ENCODE measurements at regions not wholly inside any gene's neighbourhood (a gene's known extent, or its start where the extent isn't known, plus 50 kb on each side); places are given as distances from the start of the nearest gene placed in this dataset.
"Not testable (repeated sequence)": the region's sequence is repeated elsewhere in the genome, so short reads cannot be mapped to it uniquely, and the experiment has no call there.

DNA sequence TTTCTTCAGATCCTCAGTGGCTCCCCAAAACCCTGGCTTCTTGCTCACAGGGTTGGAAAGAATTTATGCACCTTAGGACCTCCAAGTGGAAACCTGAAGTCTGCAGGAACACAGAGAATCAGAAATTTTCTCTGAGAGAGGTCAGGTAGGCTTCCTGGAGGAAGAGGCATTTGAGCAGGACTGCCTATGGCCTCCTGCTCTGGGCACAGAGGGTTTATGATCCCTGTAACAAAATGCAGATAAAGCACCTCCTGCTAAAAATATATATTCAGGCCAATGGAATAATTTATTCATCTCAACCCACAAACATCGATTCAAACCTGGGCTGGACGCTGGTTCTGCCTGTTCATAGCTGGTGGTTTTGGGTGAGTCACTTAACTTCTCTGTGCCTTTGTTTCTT is 68.1 kb upstream of the FGF3 start:
- DNase-seq (ENCODE audit: low read depth): no peak

DNA sequence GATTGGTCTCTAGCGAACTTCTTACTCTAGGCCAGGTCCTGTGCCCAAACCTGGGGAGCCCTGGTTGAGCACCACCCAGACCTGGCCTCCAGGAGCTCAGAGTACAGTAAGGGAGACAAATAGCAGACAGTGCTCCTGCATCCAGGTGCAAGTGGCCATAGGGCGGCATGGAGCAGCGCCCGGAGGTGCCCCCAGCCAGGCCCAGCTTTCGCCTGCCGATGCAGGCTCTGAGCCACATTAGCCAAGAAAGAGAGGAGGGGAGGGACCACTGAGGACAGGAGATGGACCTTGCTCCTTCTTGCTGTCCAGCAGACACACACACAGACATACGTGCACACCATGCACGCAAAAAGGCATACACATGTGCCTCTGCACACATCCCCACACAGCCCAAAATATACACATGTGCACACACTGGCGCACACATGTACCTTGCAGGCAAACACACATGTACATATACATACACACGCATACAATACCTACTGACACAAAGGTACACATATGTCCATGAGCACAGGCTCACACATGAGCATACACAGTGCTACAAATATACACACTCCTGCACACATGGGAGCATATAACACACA is 68.7 kb upstream of the FGF3 start:
- DNase-seq (ENCODE audit: low read depth): no peak

DNA sequence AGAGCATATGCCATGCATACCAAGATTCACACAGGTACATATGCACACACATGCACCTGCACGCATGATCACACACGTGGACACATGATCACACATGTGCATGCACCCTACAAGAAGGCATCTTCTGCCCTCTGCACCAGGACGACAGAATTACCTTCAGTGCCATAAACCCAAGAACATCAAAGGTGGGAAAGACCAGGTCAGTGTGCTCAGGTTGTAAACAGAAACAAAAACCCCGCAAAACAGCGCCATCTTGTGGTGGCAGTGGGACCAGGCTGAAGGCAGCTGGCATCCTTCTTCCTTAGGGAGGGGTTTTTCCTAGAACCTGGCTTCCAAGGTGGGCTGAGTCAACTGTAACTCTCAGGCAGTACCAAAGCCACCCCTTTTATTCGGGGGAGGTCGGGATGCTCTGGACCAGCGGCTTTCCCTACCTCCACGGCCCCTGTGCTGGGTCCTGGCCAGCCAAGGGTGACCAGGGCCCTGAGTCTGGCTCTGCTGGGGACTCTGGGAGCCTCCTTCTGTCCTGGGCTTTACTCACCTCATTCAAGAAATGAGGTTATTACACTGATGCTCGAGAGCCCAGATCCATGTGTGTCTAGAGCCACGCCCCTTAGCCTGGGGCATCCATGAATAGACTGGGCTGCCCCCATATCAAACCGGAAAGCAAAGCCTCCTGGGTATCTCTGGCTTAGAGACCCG is 69.4 kb upstream of the FGF3 start:
- DNase-seq (ENCODE audit: low read depth): peak; percentile 11

DNA sequence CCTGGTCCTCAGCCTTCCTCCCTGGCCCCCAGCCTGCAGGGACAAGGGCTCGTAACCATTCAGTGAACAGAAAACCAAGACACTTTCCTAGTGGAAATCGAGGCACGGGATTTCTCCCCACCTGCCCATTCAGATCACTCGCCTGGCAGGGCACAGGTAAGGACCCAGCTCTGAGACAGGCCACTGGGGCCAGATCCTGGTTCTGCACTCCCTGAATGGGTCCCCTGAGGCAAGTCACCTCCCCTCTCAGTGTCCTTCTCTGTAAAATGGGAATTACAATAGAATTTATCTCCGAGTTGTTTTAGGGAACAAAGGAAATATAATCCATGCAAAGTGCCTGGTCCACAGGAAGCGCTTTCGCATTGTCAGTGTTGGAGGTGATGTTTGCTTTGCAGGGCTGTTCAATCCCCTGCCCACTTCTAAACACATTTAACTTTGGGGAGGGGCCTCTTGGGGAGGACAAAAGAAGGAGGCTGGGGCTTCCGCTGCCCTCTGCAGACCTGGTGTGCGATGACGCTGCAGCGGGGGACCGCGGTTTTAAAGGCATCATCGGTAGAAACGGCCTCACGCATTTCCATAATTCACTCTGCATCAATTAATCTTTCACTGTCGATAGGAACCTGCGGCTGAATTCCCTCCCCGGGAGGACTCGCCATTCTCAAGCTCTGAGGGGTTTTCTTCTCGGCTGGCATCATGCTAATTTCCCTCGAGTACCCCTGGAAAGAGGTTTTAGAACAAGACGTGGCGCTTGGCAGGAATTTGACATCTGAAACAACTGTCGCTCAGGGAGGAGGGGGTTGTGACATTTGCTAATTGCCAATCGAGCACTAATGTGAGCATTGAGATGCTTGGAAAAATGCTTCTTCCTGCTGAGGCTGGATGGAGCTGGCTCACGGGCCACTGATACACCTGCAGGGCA is 70.4 kb upstream of the FGF3 start:
- no peak for DNase-seq (ENCODE audit: low read depth)

DNA sequence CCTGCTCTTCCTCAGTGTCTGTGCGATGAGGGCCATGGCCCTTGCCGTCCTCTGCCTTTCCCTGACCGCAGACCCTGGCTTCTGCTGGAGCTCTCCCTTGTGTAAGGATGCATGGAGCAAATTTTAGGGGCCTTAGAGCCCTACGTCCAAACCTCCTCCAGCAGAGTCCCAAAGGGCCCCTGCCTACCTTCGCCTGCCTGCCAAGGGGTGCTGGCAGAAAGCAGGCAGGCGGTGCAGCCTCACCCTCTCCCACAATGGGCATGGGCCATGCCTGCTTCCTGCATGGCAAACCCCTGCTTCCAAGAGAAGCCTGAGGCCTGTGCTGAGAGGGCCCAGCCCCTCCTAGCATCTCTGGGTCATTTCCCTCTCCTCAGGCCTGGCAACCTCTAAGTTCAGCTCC is 71.3 kb upstream of the FGF3 start:
- DNase-seq (ENCODE audit: low read depth): no peak

DNA sequence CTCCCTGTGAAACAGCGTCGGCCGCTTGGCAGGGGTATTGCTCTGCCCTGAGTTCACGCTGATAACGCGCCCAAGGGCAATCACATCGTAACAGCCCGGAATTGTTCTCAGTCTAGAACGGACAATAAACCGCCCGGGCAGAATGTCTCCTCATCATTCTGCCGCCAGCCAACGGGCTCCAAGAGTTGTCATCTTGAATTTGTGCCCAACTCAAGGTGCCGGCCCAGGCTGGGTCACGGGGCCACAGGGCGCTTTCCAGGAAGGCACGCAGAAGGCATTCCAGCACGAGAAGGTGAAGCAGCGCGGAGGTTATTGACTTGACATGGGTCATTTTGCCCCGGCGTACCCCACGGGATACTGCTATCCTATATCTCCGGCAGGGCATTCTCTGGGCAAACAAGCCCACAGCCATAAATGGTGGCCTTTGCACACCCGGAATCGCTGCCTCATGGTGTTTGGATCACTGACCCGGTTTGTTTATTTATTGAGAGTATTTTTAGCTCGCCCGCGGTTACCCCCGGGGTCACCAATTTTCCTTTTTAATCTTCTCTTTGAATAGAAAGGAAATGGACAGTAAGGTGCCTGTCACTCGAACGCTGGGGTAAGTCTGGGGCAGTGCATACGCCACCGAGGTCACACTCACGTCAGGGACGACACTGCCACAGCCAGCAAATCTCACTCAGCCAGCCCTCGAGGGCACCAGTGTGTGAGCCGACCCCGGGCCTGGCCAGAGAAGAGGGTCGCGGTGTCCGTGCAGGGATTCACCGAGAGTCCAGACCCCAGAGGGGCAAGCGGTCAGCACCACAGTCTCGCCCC is 72.4 kb upstream of the FGF3 start:
- DNase-seq (ENCODE audit: low read depth): no peak

DNA sequence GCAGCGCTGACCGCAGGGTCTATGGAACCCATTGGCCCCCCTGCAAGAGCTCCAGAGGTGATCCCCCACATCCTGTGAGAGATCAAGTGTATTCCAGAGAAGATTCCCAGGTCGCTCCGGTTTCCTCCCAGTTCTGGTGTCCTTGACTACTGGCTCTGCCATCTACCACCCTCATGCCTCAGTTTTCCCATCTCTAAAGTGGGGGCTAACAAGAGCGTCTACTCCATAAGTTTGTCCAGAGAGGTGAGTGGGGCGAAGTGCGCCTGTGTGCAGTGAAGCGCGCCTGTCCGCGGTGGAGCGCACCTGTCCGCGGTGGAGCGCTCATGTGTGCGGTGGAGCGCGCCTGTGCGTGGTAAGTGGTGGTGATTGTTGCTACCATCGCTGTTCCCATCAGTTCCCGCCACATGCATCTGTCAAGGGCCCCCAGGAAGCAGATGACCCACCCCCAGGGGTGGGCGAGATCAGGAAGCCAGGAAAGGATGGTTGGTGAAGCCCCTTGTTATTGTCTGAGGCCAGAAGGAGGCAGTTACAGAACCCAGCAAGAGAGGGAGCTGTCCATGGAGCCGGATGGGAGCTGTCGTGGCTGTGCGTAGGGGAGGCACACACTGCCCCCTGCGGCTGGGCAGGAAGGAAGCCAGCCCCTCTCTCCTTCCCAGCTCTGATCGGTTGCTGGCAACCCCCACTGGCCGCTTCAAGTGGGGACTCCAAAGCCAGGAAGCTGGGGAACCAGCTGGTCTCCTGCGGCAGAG is 73.2 kb upstream of the FGF3 start:
- DNase-seq (ENCODE audit: low read depth): no peak

DNA sequence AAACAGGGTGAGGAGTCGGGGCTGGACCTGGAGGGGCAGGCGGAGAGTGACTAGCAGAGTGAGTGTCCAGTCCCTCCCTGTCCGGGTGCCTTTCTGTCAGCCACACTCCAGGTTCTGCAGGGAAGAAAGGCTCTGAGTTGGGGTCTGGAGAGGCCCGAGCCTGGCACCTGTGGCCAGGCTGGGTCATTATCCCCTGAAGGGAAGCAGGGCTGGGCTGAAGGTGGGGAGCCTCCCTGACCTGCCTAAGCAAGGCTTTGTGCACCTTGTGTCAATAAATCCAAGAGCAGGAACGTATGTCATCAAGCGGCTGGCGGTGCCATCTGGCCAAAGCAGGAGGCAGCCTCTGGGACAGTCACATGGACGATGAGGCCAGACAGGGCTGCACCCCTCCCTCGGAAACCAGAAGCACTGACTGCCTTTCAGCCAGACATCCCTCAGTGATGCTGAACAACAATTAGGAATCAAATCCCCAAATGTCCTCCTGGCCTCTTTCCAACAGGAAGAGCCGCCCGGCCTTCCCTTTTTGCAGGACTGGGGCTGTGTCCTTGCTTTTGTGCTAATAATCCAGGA is 73.9 kb upstream of the FGF3 start:
- no peak for DNase-seq (ENCODE audit: low read depth)

DNA sequence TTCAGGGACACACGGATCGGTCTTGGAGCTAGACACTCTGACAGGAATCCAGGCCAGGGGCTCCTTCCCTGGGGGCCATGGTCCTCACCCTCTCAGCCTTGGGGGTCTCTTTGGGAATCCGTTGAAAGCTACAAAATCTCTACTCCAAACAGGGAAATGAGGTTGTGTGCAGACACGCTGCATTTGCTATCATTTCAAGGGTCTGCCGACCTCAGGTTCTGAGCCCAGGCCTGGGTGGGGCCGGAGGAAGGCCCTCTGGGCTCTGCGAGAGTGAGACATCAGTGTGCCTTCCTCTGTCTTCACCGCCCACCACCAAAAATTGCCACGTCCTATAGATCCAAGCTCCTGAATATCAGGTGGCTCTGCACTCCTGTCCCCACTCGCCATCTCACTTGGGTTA is 74.4 kb upstream of the FGF3 start:
- DNase-seq (ENCODE audit: low read depth): no peak

DNA sequence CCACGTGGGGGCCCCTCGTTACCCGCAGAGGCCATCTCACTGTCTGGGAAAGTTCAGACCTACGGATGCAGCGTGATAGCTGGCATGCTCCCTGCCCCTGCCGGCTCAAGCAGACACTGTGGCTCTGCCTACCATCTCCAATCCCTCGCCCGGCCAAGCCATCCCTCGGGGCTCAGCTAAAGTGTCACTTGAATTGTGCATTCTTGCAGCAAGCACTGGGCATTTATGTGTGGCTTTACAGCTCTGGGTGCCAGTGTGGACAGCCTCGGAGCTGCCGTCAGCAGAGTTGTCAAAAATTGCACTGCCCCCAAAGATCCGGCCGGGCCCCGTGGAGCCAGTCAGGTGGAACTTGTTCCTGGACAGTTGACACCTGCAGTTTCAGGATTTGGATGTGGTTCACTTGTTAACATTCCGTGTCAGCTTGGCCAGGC is 75.0 kb upstream of the FGF3 start:
- no peak for DNase-seq (ENCODE audit: low read depth)

DNA sequence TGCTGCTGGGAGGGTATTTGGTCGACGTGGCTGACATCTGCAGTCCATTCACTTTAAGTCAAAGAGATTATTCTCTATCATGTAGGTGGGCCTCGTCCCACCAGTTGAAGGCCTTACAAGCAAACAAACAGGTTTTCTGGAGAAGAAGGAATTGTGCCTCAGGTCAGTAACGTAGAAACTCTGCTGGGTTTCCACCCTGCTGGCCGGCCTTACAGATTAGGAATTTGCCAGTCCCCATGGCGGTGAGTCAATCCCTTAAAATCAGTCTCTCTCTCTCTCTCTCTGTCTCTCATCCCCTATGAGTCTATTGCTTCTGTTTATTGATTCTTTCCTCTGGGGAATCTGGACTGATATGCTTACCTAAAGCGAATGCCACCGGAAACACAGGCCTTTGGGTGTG is 75.4 kb upstream of the FGF3 start:
- DNase-seq (ENCODE audit: low read depth): no peak

DNA sequence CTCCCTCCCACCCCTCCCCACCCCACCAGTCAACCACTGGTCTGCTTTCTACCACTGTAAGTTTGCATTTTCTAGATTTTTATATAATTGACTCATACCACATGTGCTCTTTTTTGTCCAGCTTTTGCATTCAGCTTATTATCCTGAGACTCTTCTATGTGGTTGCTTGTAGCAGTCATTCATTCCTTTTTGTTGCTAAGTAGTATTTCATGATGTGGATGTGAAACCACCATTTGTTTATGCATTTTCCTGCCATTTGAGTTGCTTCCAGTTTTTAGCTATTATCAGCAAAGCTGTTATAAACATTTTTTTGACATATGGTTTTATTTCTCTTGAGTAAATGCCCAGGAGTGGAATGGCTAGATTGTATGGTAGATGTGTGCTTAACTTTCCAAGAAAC is 77.0 kb upstream of the FGF3 start:
- no peak for DNase-seq (ENCODE audit: low read depth)

DNA sequence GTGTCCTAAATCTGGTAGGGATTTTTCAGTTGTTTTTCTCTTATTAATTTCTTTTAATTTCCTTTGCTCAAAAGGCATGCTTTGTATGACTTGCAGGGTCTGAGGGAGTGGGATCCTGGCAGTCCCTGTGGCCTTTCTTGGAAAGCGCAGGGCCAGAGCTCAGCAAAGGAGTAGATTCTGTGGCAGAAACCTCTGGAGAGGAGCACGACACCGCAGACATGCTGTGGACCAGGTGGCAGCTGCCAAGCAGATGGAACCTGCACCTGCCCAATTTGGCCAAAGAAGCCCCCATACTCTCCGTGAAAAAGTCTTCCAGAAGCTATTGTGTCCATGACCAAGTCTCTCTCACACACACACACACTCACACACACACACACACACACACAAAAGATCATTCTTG is 78.9 kb upstream of the FGF3 start:
- no peak for DNase-seq (ENCODE audit: low read depth)

DNA sequence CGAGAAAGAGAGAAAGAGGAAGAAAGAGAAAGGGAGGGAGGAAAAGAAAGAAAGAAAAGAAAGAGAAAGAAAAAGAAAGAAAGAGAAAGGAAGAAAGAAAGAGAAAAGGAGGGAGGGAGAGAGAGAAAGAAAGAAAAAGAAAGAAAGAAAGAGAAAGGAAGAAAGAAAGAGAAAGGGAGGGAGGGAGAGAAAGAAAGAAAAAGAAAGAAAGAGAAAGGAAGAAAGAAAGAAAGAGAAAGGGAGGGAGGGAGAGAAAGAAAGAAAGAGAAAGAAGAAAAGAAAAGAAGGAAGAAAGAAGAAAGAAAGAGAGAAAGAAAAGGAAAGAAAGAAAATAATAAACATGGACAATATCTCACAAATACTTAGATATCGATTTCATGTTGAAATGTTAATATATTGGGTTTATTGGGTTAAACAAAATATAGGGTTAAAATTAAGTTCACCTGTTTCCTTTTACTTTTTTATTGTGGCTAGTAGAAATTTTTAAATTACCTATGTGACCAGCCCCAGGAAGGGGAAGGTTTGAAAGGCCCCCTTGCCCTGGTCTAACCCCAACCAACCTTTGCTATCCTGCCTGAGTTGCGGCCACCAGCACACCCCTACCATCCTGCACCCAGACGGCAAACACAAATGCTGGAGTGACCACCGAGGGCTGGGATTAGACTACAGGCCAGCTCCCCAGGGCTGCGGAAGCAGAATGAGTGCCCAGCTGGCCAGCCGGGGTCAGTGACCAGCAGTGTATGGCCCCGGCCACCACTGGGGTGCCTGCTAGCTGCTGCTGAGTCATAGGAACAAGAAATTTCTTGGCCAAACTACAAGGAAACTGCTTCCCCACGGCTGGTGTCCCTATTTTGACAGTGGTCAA is 81.0 kb upstream of the FGF3 start:
- DNase-seq (ENCODE audit: low read depth): no peak

DNA sequence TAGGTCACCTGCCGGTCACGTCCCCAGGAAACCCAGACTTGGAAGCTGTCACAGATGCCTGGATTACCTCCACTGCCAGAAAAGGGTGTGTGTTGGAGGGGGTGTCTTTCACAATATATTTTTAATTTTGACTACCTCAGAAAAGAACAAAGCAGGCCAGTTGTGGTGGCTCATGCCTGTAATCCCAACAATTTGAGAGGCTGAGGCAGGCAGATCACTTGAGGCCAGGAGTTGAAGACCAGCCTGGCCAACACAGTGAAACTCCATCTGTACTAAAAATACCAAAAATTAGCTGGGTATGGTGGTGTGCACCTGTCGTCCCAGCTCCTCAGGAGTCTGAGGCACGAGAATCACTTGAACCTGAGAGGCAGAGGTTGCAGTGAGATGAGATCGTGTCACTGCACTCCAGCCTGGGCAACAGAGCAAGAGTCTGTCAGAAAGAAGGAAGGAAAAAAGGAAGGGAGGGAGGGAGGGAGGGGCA is 81.6 kb upstream of the FGF3 start:
- DNase-seq (ENCODE audit: low read depth): not testable (repeated sequence)

DNA sequence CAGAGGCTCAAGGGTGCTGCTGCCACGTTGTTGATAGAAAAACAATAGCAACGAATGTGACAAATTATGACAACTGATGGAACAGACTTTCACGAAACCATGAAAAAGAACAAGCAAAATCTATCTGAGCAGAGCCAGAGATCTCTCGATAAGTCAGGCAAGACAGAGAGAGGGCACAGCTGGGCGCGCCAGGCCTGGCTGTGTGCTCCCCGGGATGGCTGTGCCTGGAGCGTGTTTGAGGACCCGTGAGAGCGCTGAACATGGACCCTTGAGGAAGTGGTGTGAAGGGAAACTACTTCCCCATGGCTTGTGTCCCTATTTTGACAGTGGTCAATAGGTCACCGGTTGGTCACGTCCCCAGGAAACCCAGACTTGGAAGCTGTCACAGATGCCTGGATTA is 83.1 kb upstream of the FGF3 start:
- no peak for DNase-seq (ENCODE audit: low read depth)

DNA sequence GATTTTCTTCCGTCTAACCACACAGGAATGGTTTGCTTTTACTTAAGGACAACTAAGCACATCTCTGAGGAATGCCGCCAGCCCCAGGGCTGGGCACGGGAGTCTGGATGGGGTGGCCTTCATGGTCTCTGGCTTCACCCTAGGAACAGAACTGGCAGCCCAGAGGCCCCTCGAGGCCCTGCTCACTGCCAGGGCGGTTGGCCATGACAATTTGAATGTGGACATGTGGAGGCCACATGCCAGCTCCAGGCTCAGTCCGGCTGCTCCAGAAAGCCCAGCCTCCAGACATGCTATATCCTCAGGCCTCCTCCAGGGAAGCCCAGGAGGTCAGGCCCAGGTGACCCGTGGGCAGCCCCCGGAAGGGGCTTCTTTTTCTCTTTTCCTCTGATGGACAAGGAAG is 84.0 kb upstream of the FGF3 start:
- no peak for DNase-seq (ENCODE audit: low read depth)

DNA sequence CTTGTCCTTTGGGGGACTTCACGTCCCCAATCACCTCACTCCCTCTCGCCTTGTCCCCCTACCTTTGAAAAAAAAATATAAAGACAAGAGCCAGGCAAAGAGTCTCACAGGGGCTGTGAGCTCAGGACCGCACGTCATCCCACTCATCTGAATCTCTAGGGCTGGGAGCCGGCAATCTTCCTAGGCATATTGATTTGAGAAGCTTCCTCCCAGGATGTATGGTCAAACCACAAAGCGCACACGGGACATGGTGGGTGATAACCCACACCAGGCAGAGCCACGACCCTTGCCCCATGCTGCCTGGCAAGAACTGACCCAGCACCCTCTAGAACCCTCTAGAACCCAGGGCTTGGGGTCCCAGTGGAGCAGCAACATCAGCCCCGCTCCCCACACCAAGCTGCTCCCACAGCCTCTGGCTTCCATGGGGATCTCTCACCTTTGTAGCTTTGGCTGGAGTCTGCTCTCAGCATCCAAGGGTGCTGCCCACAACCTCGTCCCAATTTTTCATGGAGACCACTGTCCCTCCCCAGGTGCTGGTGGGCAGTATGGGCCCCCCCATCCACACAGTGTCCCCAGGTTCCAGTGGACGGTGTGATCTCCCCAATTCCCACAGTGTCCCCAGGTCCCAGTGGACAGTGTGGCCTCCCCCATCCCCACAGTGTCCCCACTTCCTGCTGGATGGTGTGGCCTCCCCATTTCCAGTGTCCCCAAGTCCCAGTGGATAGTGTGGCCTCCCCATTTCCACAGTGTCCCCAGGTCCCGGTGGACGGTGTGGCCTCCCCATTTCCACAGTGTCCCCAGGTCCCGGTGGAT is 85.2 kb upstream of the FGF3 start:
- no peak for DNase-seq (ENCODE audit: low read depth)

DNA sequence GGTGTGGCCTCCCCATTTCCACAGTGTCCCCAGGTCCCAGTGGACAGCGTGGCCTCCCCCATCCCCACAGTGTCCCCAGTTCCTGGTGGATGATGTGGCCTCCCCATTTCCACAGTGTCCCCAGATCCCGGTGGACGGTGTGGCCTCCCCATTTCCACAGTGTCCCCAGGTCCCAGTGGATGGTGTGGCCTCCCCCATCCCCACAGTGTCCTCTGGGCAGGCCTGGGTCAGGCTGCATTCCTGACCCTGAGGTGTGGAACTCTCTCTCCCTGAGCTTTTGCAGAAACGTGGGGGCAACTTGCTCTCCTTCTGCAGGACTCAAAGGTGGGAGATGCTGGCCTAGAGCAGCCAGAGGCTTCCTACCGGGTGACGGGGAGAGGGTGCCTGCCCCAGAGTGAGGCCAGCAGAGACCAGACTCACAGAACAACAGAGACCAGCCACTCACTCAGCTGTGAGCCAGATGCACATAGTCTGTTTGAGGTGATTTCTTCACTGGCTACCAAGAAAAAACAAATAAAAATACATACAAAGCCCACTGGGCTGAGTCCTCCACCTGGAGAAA is 85.8 kb upstream of the FGF3 start:
- DNase-seq (ENCODE audit: low read depth): no peak

All from stromal cell of bone marrow (primary cell).